Tibial artery (tissue), 4 donors: ENCODE measurements at regions not wholly inside any gene's neighbourhood (a gene's known extent, or its start where the extent isn't known, plus 50 kb on each side); places are given as distances from the start of the nearest gene placed in this dataset.

Source experiments
- DNase-seq, 2 donors: peaks; one replicate each; pipeline ENCODE4 v3.0.0-alpha.2; 2019
- H3K27ac ChIP-seq, 2 donors: fragments of 200-600 bp; sonication (generic) in 1 of 2; 1 replicate in 1 of 2; 2 replicates in 1 of 2; pipeline ENCODE4 v1.5.1; 2018 to 2019; ENCODE audit warnings: mild to moderate bottlenecking in 1 of 2
- H3K27me3 ChIP-seq, 2 donors: fragments of 200-600 bp; sonication (generic) in 1 of 2; one replicate each; pipeline versions ENCODE4 v1.5.1 to v1.6.0; 2016 to 2019
- H3K36me3 ChIP-seq, 3 donors: fragments of 200-600 bp; sonication (generic) in 2 of 3; one replicate each; pipeline ENCODE4 v1.5.1; 2016 to 2019; ENCODE audit warnings: mild to moderate bottlenecking in 2 of 3
- H3K4me1 ChIP-seq, 4 donors: fragments of 200-600 bp; sonication (generic) in 2 of 4; 1 replicate in 3 of 4; 2 replicates in 1 of 4; pipeline ENCODE4 v1.5.1; 2016 to 2019
- H3K4me3 ChIP-seq, 2 donors: fragments of 200-600 bp; sonication (generic) in 1 of 2; 1 replicate in 1 of 2; 2 replicates in 1 of 2; pipeline ENCODE4 v1.5.1; 2018 to 2019; ENCODE audit warnings: mild to moderate bottlenecking in 2 of 2
- H3K9me3 ChIP-seq, 3 donors: fragments of 200-600 bp; sonication (generic) in 1 of 3; one replicate each; pipeline ENCODE4 v1.5.1; 2016 to 2019
- CTCF ChIP-seq, 2 experiments: fragments of 200-600 bp in 1 of 2; fragments of 450-650 bp in 1 of 2; IDR thresholded peaks; one replicate each; pipeline ENCODE4 v1.5.1; 2017 to 2019; ENCODE audit warnings: antibody characterized with exemption in 2 of 2, mild to moderate bottlenecking in 1 of 2, moderate library complexity in 1 of 2
- intact Hi-C: fragments of 100-400 bp; cut with DNase I; formaldehyde crosslinking; loops from one replicate; pipeline ENCODE4 v1.15.0; 2023; ENCODE audit warnings: low total_unique reads

GRCh38 chr1:164296172-164296571 lies 262.8 kb upstream of the PBX1 start:
- DNase-seq, result no peak
- intact Hi-C loops, result no loop called here
- Histone ChIP-seq H3K36me3 (no peaks in the 10 kb centered on the region), H3K4me1 (no peaks in the 10 kb centered on the region), H3K9me3 (no peaks in the 10 kb centered on the region), H3K27me3 (no peaks in the 10 kb centered on the region), H3K27ac (no peak overlapping the region), H3K4me3 (no peak overlapping the region)
- TF ChIP-seq CTCF (IDR thresholded peaks at IDR 0.05), result no peak

- Histone ChIP-seq H3K27me3 (no peaks in the 10 kb centered on the region), H3K36me3 (no peaks in the 10 kb centered on the region), H3K9me3 (no peaks in the 10 kb centered on the region), H3K4me3 (no peak overlapping the region), H3K4me1 (no peaks in the 10 kb centered on the region), H3K27ac (no peak overlapping the region)
- no peak for DNase-seq
- no peak for TF ChIP-seq CTCF (IDR thresholded peaks at IDR 0.05)
- intact Hi-C loops, result no loop called here
Measured at GRCh38 chr1:164308101-164308500, 250.9 kb upstream of the PBX1 start.

GRCh38 chr1:164310166-164310565 lies 248.8 kb upstream of the PBX1 start:
- Histone ChIP-seq H3K36me3 (no peaks in the 10 kb centered on the region), H3K4me3 (no peak overlapping the region), H3K4me1 (no peaks in the 10 kb centered on the region), H3K27ac (no peak overlapping the region), H3K9me3 (no peaks in the 10 kb centered on the region), H3K27me3 (no peaks in the 10 kb centered on the region)
- TF ChIP-seq CTCF (IDR thresholded peaks at IDR 0.05), result no peak
- DNase-seq, result no peak
- intact Hi-C loops, result no loop called here

- Histone ChIP-seq H3K27me3 (no peaks in the 10 kb centered on the region), H3K36me3 (no peaks in the 10 kb centered on the region), H3K27ac (no peak overlapping the region), H3K9me3 (no peaks in the 10 kb centered on the region), H3K4me3 (no peak overlapping the region), H3K4me1 (no peaks in the 10 kb centered on the region)
- intact Hi-C loops, result no loop called here
- DNase-seq, result no peak
- TF ChIP-seq CTCF (IDR thresholded peaks at IDR 0.05), result no peak
Measured at GRCh38 chr1:164311377-164311776, 247.6 kb upstream of the PBX1 start.

GRCh38 chr1:164320790-164321731 lies 237.9 kb upstream of the PBX1 start:
- intact Hi-C loops, result no loop called here
- Histone ChIP-seq H3K36me3 (no peaks in the 10 kb centered on the region), H3K9me3 (no peaks in the 10 kb centered on the region), H3K27me3 (peaks cover 0 to 9% of the 10 kb centered on the region in 2 donors), H3K27ac (no peak overlapping the region), H3K4me3 (peak overlapping the region; percentile 30 to 49), H3K4me1 (peaks cover 0 to 7% (median 3%) of the 10 kb centered on the region in 4 donors)
- TF ChIP-seq CTCF (IDR thresholded peaks at IDR 0.05), result no peak
- DNase-seq, result no peak
